Fibroblast of skin of right biceps (primary cell): ENCODE measurements at regions not wholly inside any gene's neighbourhood (a gene's known extent, or its start where the extent isn't known, plus 50 kb on each side); places are given as distances from the start of the nearest gene placed in this dataset.
"Not testable (repeated sequence)": the region's sequence is repeated elsewhere in the genome, so short reads cannot be mapped to it uniquely, and the experiment has no call there.

Source experiments
- DNase-seq: peaks from one replicate; pipeline ENCODE4 v3.0.0-alpha.2; 2013

- DNase-seq = no peak
These were observed 302.7 kb downstream of the SFMBT2 start for GRCh38 chr10:7108141-7108540.

- peak; percentile 93 for DNase-seq
These were observed 303.5 kb downstream of the SFMBT2 start for GRCh38 chr10:7107285-7107684.

DNA sequence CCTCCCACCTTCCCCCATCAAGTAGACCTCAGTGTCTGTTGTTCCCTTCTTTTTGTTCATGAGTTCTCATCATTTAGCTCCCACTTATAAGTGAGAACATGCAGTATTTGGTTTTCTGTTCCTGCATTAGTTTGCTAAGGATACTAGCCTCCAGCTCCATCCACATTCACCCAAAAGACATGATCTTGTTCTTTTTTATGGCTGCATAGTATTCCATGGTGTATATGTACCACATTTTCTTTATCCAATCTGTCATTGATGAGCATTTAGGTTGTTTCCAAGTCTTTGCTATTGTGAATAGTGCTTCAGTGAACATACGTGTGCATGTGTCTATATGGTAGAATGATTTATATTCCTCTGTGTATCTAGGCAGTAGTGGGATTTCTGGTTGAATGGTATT, 306.5 kb downstream of the SFMBT2 start:
- not testable (repeated sequence) for DNase-seq

DNA sequence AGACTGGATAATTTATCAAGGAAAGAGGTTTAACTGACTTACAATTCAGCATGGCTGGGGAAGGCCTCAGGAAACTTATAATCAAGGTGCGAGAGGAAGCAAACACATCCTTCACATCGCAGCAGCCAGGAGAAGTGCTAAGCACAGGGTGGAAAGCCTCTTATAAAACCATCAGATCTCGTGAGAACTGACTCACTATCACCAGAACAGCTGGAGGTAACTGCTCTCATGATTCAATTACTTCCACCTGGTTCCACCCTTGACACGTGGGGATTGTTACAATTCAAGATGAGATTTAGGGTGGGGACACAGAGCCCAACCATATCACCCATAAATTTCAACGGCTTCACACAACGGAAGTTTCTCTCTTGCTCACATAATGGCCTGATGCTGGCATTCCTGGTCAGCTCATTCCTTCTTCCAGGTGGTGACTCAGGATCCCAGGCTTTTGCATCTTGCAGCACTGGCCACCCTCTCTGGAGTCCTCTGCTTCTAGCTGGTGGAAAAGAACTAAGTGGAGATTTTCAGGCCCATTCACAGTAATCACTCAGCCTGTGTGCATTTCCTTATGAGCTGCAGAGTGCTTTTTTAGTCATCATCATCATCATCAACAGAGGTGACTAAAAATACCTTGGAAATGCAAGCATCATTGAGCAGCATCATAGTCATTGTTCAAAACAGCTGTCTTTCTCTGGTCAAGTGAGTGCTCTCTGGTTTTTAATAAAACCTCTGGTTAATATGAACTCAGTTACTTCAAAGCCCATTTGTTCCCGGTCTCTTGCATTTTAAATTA, 308.1 kb downstream of the SFMBT2 start:
- DNase-seq = peak; percentile 40

GRCh38 chr10:7102084-7102483, 308.8 kb downstream of the SFMBT2 start:
- DNase-seq = no peak

- no peak for DNase-seq
These were observed 309.4 kb downstream of the SFMBT2 start for GRCh38 chr10:7101451-7101850.

DNA sequence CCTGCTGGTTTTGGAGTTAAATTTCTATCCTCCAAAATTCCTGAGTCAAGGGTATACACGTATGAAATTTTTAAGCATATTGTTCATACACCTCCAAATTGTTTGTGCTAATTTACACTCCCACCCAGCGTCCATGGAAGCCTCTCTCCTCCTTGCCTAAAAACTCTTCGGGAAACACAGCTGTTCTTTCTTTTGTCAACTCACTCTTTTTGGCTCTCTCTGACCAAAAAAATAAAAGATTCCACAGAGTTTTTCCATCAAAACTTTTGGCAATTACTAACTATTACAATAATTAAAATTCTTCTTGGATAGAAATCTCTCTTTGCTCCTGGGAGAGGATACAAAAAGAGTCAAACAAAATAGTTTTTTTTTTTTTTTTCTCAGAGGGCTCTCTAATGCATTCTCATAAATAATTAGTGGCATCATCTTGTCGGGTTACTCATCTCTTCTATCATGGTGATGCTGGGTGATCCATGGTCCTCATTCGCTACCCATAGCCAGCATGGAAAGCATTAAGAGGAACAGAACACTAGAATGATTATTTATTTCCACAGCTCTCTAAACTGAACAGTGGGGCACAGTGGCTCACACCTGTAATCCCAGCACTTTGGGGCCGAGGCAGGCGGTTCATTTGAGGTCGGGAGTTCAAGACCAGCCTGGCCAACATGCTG, 310.7 kb downstream of the SFMBT2 start:
- no peak for DNase-seq

- no peak for DNase-seq
These were observed 312.6 kb downstream of the SFMBT2 start for GRCh38 chr10:7098160-7098762.

- DNase-seq = no peak
These were observed 316.1 kb downstream of the SFMBT2 start for GRCh38 chr10:7094781-7095180.

GRCh38 chr10:7093368-7093767, 317.5 kb downstream of the SFMBT2 start:
- no peak for DNase-seq

- DNase-seq = no peak
These were observed 318.2 kb downstream of the SFMBT2 start for GRCh38 chr10:7092603-7093002.

GRCh38 chr10:7090529-7090928, 320.3 kb downstream of the SFMBT2 start:
- DNase-seq = peak; percentile 27

DNA sequence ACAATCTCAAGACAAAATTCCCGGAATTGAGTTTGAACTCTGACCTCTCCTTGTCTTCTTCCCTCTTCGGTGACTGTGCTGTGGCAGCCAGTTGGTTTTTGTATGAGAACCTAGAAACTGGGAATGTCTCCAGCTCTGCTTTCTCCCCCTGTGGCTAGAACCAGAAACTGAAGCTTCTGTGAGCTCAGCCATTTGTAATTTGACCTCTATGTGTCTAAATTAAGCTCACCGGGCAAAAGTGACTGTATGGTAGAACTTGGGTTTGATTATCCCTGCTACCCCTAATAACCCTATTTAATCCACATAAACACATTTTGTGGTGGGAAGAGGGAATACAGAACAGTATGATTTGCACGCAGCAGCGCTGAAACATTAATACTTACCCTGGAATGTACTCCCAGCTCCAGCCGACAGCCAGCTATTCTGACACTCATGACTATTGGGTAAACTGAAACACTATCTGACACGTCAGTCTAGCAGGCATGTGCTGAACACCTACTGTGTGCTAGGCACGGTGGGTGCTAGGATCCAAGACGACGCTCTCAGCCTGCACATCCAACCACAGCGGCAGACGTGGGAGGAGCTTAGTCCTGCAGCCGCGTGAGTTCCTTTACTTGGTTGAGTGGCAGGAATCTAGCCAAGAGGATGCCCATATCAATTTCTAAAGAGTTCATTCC, 324.8 kb downstream of the SFMBT2 start:
- DNase-seq = peak; percentile 72

- DNase-seq = peak; percentile 59
These were observed 325.5 kb downstream of the SFMBT2 start for GRCh38 chr10:7085147-7085912.

- DNase-seq = peak; percentile 6
These were observed 326.4 kb downstream of the SFMBT2 start for GRCh38 chr10:7084280-7085005.

DNA sequence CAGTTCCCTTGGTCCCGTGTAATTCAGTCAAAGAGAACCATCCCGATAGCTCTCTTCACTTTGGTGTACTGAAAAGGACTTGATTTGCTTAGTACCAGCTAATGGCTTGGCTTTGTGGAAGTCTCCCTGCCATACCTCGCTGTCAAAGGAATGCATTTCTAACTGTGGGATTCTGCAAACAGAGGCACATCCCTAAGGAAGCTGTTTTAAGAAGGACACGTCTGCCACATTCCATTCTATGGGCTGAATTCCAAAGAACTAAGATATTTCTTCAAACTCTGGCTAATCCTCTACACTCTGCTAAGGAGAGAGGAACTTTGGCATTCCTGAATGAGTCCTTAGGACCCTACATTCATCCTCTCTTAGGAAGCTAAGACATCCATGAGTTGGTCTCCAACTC, 327.9 kb downstream of the SFMBT2 start:
- DNase-seq = peak; percentile 84

DNA sequence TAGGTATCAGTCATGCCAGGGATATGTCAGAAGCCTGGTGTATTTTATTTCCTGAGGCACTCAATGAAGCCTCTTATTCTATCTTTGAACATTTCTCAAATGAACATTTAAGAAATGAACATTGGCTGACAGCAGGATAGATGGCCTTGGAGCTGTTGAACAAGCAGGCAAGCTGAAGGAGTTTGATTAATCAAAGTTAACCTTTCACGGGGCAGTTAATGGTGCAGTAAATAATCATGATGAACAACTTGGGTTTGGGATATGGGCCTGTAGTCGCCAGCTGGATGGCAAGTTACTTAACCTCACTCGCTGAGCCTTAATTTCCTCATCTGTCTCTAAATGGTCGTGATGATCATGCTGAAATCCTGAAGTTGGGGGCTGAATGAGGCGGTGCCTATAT, 333.0 kb downstream of the SFMBT2 start:
- no peak for DNase-seq

- no peak for DNase-seq
These were observed 335.0 kb downstream of the SFMBT2 start for GRCh38 chr10:7075851-7076250.

DNA sequence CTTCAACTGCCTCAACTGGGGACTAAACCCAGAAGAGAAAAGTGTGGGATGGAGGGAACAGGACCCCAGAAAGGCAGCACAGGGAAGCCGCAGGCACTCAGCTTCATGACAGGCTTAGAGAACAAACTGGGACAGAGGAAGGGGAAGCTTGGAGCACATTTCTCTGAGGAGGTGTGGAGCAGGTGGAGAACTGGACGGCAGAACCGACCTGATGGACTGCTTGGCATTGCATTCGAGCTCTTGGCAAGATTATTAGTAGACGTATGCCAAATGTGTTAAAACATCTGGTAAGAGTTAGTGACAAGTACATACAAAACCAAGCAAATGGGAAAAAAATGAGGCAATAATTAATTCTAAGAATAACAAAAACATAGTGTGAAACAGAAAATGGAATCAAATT, 335.7 kb downstream of the SFMBT2 start:
- no peak for DNase-seq

GRCh38 chr10:7071421-7071820, 339.4 kb downstream of the SFMBT2 start:
- DNase-seq = no peak

DNA sequence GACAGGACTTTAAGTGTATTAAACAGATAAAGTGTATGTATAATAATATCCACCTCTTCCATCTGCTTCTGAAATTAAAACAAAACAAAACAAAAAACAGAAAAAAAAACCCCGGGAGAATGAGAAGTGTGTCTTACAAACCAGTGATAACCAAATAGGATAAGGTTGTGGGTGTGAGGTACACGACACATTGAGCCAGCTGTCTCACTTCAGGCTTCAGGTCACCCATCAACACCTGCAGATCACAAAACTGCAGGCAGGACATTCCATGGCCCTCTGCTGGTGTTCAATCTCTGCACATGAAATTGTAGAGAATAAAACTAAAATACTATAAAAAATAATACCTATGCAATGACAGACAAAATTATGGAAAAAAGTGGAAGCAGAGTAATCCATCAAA, 339.9 kb downstream of the SFMBT2 start:
- DNase-seq = no peak

GRCh38 chr10:7069706-7070105, 341.1 kb downstream of the SFMBT2 start:
- no peak for DNase-seq
